Activated T-helper 17 cell treated with anti-CD3 and anti-CD28 coated beads, Interleukin-2, amount 50 U/mL, for 72 hours (primary cell): ENCODE measurements at regions not wholly inside any gene's neighbourhood (a gene's known extent, or its start where the extent isn't known, plus 50 kb on each side); places are given as distances from the start of the nearest gene placed in this dataset.

Experiments used
- ATAC-seq: fragments of 150-1000 bp; cut with Tn5 transposase; replicated peaks from 2 replicates; pipeline ENCODE4 v1.10.0; 2021; ENCODE audit warnings: mild to moderate bottlenecking, moderate library complexity
- H3K27ac Mint-ChIP-seq: one replicate; pipeline ENCODE4 v1.8.0; 2022; ENCODE audit warnings: mixed read lengths
- H3K27me3 Mint-ChIP-seq: one replicate; pipeline ENCODE4 v1.8.0; 2022; ENCODE audit warnings: mixed read lengths
- H3K36me3 Mint-ChIP-seq: one replicate; pipeline ENCODE4 v1.8.0; 2022; ENCODE audit warnings: low read depth, mild to moderate bottlenecking, mixed read lengths
- H3K4me1 Mint-ChIP-seq: one replicate; pipeline ENCODE4 v1.8.0; 2022; ENCODE audit warnings: mixed read lengths
- H3K4me3 Mint-ChIP-seq: one replicate; pipeline ENCODE4 v1.8.0; 2022; ENCODE audit warnings: mild to moderate bottlenecking, mixed read lengths
- H3K9me3 Mint-ChIP-seq: one replicate; pipeline ENCODE4 v1.8.0; 2022; ENCODE audit warnings: mixed read lengths

GRCh38 chr1:79617777-79618176 is 611.2 kb upstream of the ADGRL4 start:
- no peak for ATAC-seq
- Mint-ChIP-seq H3K4me1 (no peaks in the 10 kb centered on the region), H3K27ac (no peak overlapping the region), H3K36me3 (no peaks in the 10 kb centered on the region), H3K9me3 (no peaks in the 10 kb centered on the region), H3K4me3 (no peak overlapping the region), H3K27me3 (no peaks in the 10 kb centered on the region)

GRCh38 chr1:79614762-79615161 is 608.2 kb upstream of the ADGRL4 start:
- peaks cover 4% of the 10 kb centered on the region for H3K9me3 Mint-ChIP-seq
- no peak overlapping the region for H3K27ac Mint-ChIP-seq
- no peak for ATAC-seq
- H3K36me3 Mint-ChIP-seq: no peaks in the 10 kb centered on the region
- H3K4me1 Mint-ChIP-seq: no peaks in the 10 kb centered on the region
- H3K4me3 Mint-ChIP-seq: no peak overlapping the region
- H3K27me3 Mint-ChIP-seq: no peaks in the 10 kb centered on the region

GRCh38 chr1:79614106-79614505 is 607.6 kb upstream of the ADGRL4 start:
- no peak overlapping the region for H3K4me3 Mint-ChIP-seq
- ATAC-seq: no peak
- no peaks in the 10 kb centered on the region for H3K36me3 Mint-ChIP-seq
- no peak overlapping the region for H3K27ac Mint-ChIP-seq
- no peaks in the 10 kb centered on the region for H3K27me3 Mint-ChIP-seq
- H3K4me1 Mint-ChIP-seq: no peaks in the 10 kb centered on the region
- peaks cover 4% of the 10 kb centered on the region for H3K9me3 Mint-ChIP-seq

- Mint-ChIP-seq H3K4me3 (no peak overlapping the region), H3K36me3 (no peaks in the 10 kb centered on the region), H3K4me1 (no peaks in the 10 kb centered on the region), H3K27ac (no peak overlapping the region), H3K9me3 (peaks cover 4% of the 10 kb centered on the region), H3K27me3 (no peaks in the 10 kb centered on the region)
- no peak for ATAC-seq
These were observed 606.5 kb upstream of the ADGRL4 start for GRCh38 chr1:79613046-79613445.

GRCh38 chr1:79604490-79605198 is 598.1 kb upstream of the ADGRL4 start:
- no peak for ATAC-seq
- Mint-ChIP-seq H3K4me1 (no peaks in the 10 kb centered on the region), H3K36me3 (no peaks in the 10 kb centered on the region), H3K9me3 (peaks cover 12% of the 10 kb centered on the region), H3K27ac (no peak overlapping the region), H3K27me3 (no peaks in the 10 kb centered on the region), H3K4me3 (no peak overlapping the region)

GRCh38 chr1:79603843-79604242 is 597.3 kb upstream of the ADGRL4 start:
- H3K36me3 Mint-ChIP-seq: no peaks in the 10 kb centered on the region
- no peak for ATAC-seq
- no peak overlapping the region for H3K27ac Mint-ChIP-seq
- H3K9me3 Mint-ChIP-seq: peaks cover 12% of the 10 kb centered on the region
- no peaks in the 10 kb centered on the region for H3K27me3 Mint-ChIP-seq
- H3K4me1 Mint-ChIP-seq: no peaks in the 10 kb centered on the region
- no peak overlapping the region for H3K4me3 Mint-ChIP-seq

GRCh38 chr1:79599257-79599656 is 592.7 kb upstream of the ADGRL4 start:
- Mint-ChIP-seq H3K9me3 (peaks cover 18% of the 10 kb centered on the region), H3K27me3 (no peaks in the 10 kb centered on the region), H3K27ac (no peak overlapping the region), H3K36me3 (no peaks in the 10 kb centered on the region), H3K4me1 (no peaks in the 10 kb centered on the region), H3K4me3 (no peak overlapping the region)
- ATAC-seq: no peak

- no peak for ATAC-seq
- peaks cover 11% of the 10 kb centered on the region for H3K9me3 Mint-ChIP-seq
- no peaks in the 10 kb centered on the region for H3K36me3 Mint-ChIP-seq
- H3K4me1 Mint-ChIP-seq: no peaks in the 10 kb centered on the region
- no peak overlapping the region for H3K4me3 Mint-ChIP-seq
- no peak overlapping the region for H3K27ac Mint-ChIP-seq
- no peaks in the 10 kb centered on the region for H3K27me3 Mint-ChIP-seq
These were observed 589.4 kb upstream of the ADGRL4 start for GRCh38 chr1:79595931-79596330.

- no peaks in the 10 kb centered on the region for H3K4me1 Mint-ChIP-seq
- no peaks in the 10 kb centered on the region for H3K27me3 Mint-ChIP-seq
- H3K9me3 Mint-ChIP-seq: peaks cover 7% of the 10 kb centered on the region
- no peak overlapping the region for H3K27ac Mint-ChIP-seq
- ATAC-seq: no peak
- no peak overlapping the region for H3K4me3 Mint-ChIP-seq
- H3K36me3 Mint-ChIP-seq: no peaks in the 10 kb centered on the region
These were observed 587.7 kb upstream of the ADGRL4 start for GRCh38 chr1:79594121-79594698.

- Mint-ChIP-seq H3K36me3 (no peaks in the 10 kb centered on the region), H3K27me3 (no peaks in the 10 kb centered on the region), H3K4me3 (no peak overlapping the region), H3K9me3 (peaks cover 4% of the 10 kb centered on the region), H3K27ac (no peak overlapping the region), H3K4me1 (no peaks in the 10 kb centered on the region)
- no peak for ATAC-seq
These were observed 586.2 kb upstream of the ADGRL4 start for GRCh38 chr1:79592707-79593106.

- ATAC-seq: no peak
- Mint-ChIP-seq H3K27ac (no peak overlapping the region), H3K4me3 (no peak overlapping the region), H3K36me3 (no peaks in the 10 kb centered on the region), H3K27me3 (no peaks in the 10 kb centered on the region), H3K4me1 (no peaks in the 10 kb centered on the region), H3K9me3 (peaks cover 3% of the 10 kb centered on the region)
These were observed 582.2 kb upstream of the ADGRL4 start for GRCh38 chr1:79588719-79589118.

- peaks cover 3% of the 10 kb centered on the region for H3K9me3 Mint-ChIP-seq
- H3K4me3 Mint-ChIP-seq: no peak overlapping the region
- no peaks in the 10 kb centered on the region for H3K4me1 Mint-ChIP-seq
- no peak overlapping the region for H3K27ac Mint-ChIP-seq
- no peak for ATAC-seq
- no peaks in the 10 kb centered on the region for H3K36me3 Mint-ChIP-seq
- H3K27me3 Mint-ChIP-seq: no peaks in the 10 kb centered on the region
These were observed 580.7 kb upstream of the ADGRL4 start for GRCh38 chr1:79587229-79587628.

- Mint-ChIP-seq H3K27ac (no peak overlapping the region), H3K9me3 (peaks cover 3% of the 10 kb centered on the region), H3K36me3 (no peaks in the 10 kb centered on the region), H3K4me1 (no peaks in the 10 kb centered on the region), H3K27me3 (no peaks in the 10 kb centered on the region), H3K4me3 (no peak overlapping the region)
- no peak for ATAC-seq
These were observed 579.3 kb upstream of the ADGRL4 start for GRCh38 chr1:79585801-79586200.

GRCh38 chr1:79575424-79575823 is 568.9 kb upstream of the ADGRL4 start:
- no peak overlapping the region for H3K27ac Mint-ChIP-seq
- H3K4me1 Mint-ChIP-seq: no peaks in the 10 kb centered on the region
- no peak for ATAC-seq
- H3K27me3 Mint-ChIP-seq: no peaks in the 10 kb centered on the region
- H3K9me3 Mint-ChIP-seq: no peaks in the 10 kb centered on the region
- H3K4me3 Mint-ChIP-seq: no peak overlapping the region
- no peaks in the 10 kb centered on the region for H3K36me3 Mint-ChIP-seq

- Mint-ChIP-seq H3K9me3 (no peaks in the 10 kb centered on the region), H3K27me3 (no peaks in the 10 kb centered on the region), H3K4me3 (no peak overlapping the region), H3K4me1 (no peaks in the 10 kb centered on the region), H3K27ac (no peak overlapping the region), H3K36me3 (no peaks in the 10 kb centered on the region)
- ATAC-seq: no peak
These were observed 561.9 kb upstream of the ADGRL4 start for GRCh38 chr1:79568411-79568810.
